ENCODE measurements at regions not wholly inside any gene's neighbourhood (a gene's known extent, or its start where the extent isn't known, plus 50 kb on each side); places are given as distances from the start of the nearest gene placed in this dataset.
"Not testable (repeated sequence)": the region's sequence is repeated elsewhere in the genome, so short reads cannot be mapped to it uniquely, and the experiment has no call there.

DNA sequence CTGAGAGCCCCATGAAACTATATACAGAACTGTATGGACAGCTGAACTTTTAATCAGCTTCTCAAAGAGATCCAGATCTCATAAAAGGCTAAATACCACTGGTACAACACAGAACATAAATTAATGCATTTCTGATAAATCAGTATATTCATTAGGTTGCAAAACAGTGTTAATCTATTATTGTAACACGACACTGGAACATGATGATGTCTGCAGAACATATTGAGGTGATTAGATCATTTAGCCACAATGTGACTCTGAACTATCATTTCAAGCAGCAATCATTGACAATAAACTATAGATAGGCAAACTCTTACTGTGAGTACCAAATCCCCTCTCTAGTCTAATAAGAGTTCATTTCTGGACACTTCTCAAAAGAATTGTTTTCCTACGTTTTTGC is 50.3 kb downstream of the GASK1B start:
- DNase-seq = no peak

DNA sequence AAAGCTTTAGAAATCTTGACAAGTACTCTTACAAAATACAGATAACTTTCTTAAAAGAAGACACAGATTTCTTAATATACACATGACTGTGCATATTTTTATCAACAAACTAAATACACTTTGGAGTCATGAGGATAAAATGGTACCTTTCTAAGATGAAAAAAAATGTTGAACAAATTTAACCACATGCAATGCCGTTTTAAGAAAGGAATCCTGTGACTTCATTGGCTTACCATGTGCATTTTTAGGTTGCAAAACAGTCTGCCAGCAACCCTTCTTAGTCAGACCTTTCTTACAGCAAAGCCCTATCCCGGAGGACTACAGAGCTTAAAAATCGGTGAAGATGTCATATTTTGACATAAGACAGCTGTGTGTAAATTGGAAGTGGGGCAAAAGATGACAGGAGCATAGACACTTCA is 51.7 kb downstream of the GASK1B start:
- no peak for DNase-seq

DNA sequence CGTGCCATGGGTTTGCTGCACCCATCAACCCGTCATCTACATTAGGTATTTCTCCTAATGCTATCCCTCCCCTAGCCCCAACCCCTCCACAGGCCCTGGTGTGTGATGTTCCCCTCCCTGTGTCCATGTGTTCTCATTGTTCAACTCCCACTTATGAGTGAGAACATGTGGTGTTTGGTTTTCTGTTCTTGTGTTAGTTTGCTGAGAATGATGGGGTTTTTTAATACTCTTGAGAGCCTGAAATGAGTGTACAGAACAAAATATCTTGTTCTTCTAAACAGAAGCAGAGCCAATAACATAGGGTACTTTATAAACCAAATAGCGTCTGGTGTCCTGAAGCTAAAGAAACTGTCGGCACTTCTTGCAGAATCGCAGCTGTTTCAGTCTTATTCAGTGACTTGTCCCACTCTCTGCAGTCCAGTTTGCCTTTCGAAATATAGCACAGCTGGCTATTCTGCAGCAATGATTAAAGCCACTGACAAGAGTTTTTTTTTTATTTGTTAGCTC is 52.1 kb downstream of the GASK1B start:
- not testable (repeated sequence) for DNase-seq

DNA sequence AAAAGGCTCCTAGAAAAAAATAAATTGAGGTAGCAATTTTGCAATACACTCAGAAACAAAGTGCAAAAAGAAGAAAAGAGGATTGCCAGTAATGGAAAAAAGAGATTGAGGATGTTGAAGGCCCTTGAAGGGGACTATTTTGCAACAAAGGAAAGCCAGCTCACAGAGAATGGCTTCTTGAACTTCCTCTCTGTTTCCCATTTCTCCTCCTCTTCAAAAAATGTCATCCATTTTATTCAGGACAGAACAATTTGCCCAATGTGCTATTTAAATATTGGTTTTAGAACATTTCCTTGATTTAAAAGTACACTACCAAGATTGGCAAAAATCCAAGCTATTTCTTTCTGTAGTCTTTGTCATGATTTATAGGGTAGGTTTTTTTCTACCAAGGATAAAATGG is 60.2 kb downstream of the GASK1B start:
- no peak for DNase-seq

DNA sequence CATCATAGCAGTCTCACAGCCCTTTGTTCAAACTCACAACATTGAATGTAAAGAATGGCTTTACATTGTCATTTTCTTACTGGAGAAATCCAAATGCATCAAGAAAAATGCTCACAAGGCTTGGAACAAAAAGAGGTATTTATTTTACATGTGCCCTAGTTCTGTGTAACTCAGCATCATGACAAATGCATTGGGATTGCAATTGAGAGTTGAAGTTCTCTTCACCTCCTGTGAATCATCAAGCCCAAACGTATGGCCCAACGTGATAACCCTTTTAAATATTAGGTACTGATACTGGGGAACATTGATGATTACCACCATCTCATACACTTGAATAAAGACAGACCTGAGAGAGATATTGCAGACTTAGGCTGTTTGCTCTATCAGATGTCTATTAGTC is 61.6 kb downstream of the GASK1B start:
- no peak for DNase-seq

DNA sequence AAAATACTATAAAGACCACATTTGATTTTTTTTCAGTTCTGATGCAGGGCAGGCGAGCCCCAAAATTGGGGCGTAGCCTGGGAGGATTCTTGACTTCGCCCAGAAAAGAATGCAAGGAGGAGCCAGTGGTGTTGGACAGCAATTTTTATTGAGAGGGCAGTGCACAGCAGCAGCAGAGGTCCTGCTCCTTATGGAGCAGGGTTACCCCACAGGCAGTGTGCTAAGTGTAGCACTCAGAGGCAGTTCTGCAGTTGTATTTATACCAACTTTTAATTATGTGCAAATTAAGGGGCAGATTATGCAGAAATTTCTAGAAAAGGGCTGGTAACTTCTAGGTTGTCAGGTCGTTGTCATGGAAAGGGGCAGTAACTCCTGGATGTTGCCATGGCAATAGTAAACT is 69.9 kb downstream of the GASK1B start:
- no peak for DNase-seq

DNA sequence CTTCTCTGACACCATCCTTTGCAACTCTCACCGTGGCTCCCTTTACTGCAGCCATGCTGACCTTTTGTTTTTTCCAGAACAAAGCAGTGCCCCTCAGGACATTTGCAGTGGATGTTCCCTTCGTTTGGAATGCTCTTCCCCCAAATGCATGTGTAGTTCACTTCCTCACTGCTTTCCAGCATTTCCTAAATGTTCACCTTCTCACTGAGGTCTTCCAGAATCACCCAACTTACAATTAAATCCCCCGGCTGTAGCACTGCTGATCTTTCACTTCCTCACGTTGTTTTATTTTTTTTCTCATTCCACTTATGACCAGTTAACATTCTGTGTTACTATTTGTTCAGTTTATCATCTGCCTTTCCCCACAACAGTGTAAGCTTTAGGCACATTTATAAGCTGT is 73.1 kb downstream of the GASK1B start:
- no peak for DNase-seq

DNA sequence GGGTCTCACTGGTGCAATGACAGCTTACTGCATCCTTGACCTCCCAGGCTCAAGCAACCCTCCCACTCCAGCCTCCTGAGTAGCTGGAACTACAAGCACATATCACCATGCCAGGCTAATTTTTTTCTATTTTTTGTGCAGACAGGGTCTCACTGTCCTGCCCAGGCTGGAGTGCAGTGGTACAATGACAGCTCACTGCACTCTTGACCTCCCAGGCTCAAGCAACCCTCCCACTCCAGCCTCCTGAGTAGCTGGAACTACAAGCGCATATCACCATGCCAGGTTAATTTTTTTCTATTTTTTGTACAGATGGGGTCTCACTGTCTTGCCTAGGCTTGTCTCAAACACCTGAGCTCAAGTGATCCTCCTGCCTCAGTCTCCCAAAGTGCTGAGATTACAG is 74.0 kb downstream of the GASK1B start:
- DNase-seq = no peak

DNA sequence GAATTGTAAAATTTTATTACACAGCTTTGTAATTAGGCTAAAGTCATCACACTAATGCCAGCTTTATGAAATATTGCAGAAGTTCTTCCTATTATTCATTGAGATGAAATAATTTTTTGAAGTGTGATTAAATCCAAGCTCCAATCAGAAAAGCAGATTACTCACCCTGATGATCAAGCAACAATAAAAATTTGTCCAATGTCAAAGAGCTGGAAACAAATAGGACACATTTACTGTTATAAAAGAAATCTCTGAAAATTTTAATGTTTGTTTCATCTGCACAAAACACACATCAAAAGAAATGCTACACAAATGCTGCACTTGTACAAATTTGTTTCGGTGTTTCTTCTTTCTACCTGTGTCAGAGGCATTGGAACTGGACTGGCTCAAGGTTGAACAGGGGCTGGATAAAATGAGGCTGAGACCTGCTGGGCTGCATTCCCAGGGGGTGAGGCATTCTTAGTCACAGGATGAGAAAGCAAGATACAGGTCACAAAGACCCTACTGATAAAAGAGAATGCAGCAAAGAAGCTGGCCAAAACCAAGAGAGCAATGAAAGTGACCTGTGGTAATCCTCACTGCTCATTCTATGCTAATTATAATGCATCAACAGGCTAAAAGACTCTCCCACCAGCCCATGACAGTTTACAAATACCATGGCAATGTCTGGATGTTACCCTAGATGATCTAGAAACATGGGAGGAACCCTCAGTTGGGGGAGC is 78.3 kb downstream of the GASK1B start:
- no peak for DNase-seq

DNA sequence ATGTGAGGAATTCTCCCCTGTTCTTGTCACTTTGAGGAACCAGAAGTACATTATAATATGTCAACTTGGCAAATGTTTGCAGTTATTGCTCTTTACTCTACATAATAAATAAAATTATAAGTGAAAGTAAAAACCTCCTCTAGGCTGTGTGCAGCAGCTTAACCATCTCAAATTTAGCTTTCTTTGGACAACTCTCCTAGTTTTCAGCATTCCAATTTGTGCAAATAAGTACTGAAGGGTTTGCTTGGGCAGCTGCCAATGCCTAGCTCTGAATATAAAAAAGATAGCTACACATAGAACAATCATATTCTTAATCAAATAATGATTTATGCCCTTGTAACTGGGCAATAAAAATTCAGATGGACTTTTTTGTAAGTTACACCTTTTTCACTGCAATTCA is 82.5 kb downstream of the GASK1B start:
- no peak for DNase-seq

DNA sequence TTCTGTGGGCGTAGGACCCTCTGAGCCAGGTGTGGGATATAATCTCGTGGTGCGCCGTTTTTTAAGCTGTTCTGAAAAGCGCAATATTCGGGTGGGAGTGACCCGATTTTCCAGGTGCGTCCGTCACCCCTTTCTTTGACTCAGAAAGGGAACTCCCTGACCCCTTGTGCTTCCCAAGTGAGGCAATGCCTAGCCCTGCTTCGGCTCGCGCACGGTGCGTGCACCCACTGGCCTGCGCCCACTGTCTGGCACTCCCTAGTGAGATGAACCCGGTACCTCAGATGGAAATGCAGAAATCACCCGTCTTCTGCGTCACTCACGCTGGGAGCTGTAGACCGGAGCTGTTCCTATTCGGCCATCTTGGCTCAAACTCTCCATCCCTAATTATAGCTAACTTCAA is 82.9 kb downstream of the GASK1B start:
- DNase-seq = not testable (repeated sequence)

DNA sequence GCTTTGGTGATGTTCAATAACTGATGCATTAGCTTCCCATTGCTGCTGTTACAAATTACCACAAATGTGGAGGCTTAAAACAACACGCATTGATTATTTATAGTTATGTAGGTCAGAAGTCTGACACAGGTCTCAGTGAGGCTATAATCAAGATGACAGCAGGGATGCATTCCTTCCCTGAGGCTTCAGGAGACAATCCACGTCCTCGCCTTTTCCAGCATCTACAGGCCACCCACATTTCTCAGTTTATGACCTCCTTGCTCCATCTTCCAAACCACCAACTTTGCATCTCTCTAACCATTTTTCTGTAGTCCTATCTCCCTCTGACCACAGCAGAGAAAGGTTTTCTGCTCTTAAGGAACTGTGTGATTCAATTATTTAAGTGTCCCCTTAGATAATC is 92.5 kb downstream of the GASK1B start:
- no peak for DNase-seq

DNA sequence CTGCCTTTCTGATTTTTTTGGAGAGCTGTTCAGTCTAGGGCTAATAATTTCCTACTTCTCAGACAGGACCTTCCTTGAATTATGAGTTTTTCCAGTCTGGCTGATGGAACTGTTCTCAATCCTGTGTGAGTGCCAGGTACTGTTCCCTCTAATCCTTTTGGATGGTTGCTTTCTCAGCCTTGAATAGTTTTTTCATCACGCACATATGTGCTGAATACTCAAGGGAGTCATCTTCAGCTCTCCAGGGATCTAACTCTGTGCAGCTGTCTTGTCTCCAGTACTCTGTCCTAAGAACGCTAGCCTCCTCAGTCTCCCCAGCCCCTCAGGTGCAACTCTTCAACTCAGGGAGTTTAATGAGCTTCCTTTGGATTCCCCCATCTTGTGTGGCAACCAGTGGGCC is 93.2 kb downstream of the GASK1B start:
- DNase-seq = no peak

DNA sequence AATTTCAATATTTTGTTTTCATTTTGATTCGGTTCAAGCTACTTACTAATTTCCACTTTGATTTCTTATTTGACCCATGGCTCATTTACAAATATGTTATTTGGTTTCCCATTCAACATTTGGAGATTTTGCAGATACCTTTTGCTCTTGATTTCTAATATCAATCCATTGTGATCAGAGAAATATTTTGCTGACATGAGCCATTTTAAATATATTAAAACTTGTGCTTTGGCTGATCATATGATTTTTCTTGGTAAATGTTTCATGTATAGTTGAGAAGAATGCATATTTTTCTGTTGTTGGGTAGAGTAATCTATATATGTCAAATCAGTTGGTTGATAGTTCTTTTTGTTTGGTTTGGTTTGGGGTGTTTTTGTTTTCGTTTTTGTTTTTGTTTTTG is 95.0 kb downstream of the GASK1B start:
- DNase-seq = no peak

DNA sequence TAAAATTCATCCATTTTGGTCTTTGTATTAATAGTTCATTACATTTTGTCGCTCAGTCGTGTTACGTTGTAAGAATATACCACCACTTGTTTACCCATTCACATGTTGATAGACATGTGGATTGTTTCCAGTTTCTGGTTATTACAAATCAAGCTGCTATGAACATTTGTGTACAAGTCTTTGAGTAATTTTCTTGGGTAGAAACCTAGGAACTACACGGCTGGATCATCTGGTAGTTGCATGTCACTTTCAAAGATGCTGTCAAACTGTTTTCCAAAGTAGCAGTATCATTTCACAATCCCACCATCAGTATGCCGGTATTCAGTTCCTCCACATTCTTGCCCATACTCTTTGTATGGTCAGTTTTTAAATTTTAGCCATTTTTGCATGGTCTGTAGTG is 98.0 kb downstream of the GASK1B start:
- DNase-seq = no peak

DNA sequence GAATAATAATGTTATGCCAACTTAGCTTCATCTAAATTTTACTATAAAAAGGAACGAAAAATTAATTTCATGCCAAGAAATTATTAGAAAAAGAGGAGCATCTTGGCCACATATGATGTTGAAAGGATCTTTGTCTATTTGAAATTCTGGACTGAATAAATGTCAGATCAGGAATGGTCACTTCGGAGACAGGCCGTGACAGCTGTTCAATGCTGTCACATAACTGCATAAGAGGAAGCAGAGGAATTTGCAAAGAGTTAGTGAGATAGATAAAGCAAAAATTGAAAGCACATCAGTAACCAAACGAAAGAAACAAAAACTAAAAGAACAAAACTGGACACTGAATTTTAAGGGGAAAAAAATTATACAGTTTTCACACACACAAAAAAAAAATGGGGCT is 100.9 kb downstream of the GASK1B start:
- no peak for DNase-seq

DNA sequence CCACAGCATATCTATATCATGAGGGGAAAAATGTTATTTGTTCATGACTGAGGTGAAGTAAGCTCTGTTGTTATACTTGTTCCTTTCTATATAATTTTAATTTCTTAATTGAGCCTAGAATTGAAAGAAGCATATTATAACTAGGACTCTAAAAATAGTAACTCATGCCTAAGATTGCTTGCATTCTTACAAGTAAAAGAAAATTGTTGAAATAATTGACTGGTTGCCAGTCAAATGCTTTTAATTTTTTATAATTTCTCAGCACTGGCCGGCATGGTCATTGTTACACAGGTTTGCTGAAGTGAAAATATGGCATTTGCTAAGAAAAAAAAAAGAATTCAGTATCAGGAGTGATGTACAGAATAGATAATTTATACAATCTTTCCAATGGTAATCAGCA is 104.8 kb downstream of the GASK1B start:
- DNase-seq = no peak

DNA sequence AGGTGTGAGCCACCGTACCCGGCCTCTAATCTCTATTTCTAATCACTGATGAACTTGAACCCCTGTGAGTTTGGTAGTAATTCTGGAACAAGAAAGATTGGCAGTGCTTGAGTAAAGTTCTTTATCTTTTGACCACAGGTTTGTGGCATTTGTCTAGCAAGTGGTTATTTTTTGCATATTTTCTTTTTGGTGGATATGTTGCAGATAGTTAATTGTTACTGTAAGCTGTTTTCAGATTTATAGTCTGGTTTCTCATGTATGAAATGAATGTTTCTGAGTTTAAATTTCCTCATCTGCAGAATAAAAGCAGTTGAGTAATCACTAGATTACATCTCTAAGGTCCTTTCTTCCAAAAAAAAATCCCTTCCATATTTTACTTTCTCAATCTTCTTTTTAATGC is 105.2 kb downstream of the GASK1B start:
- DNase-seq = no peak

DNA sequence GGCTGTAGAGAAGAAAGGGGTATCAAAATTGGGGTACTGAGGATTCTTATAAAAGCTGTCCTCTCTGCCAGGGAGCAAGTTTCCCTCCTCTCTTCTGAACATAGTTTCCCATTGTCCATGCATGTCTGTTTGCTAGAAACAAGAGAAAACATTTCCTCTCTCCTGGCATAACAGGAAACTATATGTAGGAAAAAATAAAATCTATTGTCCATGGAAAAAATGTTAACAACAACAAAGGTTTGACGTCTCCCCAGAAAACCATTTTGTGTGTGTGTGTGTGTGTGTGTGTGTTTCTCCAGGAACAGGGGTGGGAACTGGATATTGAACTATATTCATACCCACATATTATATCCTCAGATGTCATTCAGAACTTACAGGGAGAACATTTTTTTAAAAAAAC is 107.2 kb downstream of the GASK1B start:
- no peak for DNase-seq

DNA sequence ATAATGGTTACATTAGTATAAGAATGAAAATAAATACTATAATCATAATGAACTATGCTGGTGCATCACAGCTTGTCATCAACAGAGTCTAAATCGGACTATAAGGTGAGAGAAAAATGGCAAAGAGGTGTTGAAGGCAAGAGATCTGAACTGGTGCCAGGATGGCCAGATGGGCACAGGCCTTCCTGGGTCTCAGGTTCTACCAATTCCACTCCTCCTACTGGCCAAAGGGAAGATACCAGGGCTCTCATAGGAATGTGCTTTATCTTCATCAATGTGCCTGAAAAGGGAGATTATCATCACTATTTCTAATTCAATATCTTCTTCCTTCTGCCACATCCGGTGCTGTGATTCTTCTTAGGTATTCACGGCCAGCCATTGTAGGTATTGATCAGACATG is 107.6 kb downstream of the GASK1B start:
- DNase-seq = no peak

DNA sequence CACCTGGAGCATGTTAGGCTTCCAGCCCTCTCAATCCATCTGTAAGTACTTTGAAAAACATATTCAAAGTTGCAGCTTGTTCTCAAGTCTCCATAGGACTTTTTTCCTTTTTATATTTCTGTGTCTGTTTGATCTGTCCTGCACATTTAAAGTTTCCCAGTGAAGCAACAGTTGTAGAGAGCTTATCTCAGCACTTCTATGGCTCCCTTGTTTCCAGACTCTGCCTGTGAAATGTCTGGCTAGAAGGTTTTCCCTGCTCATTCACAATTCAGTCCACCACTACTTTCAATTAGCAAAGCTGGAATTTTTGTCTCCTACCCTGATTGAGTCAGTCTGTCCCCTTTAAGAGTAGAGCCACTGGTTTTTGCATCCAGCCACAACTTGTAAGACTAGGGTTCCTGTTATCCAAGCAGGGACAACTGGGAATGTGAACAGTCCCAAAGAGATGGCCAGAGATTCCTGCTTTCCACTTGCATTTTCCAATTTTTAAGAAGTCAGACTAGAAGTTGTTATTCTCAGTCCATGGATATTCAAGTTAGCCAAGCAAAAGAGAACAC is 116.1 kb downstream of the GASK1B start:
- DNase-seq = no peak

DNA sequence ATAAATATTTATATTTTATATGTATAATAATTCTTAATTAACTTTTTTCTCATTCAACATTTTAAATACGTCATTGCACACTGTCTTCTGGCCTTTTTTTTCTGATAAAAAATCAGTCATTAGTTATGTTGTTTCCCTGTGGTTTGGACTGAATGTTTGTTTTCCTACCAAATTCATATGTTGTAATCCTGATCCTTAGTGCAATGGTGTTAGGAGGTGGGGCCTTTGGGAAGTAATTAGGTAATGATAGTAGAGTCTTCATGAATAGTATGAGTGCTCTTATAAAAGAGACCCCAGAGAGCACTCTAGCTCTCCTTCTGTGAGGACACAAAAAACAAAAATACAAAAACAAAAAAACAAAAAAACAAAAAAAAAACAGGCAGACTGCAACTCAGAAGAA is 117.2 kb downstream of the GASK1B start:
- no peak for DNase-seq

DNA sequence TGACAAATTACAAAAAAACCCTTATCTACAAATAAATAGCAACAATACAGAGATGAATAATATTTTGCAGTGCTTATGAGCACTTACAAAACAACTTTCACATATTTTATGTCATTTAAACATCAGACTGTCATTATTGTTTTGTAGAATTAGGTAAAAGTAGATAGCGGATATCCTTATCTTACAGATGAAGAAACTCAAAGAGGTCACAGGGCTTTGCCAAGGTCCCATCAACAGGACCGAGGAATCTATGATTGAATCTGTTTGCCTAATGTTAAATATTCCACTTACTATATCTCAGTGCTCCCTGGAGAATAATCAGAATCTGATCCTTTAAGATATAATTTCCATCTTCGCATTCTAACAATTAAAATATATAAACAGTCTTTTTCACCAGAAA is 119.0 kb downstream of the GASK1B start:
- no peak for DNase-seq

DNA sequence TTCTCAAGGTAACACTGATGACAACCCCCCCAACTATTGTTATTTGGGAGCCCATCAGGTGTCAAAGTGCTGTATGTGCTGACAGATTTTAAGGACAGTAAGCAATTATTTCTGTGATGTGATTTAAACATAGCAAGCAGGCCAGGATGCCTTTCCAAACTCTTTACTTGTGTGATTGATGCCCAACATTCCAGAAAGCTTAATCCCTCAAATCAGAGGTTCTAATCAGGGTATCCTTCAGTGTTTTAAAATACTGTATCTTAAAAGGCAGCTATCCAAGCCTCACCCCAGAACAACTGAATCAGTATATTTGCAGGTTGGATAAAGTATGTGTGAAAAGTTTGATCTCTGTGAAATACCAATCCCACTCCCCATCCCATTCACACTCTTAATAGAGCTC is 119.7 kb downstream of the GASK1B start:
- no peak for DNase-seq

All from stimulated activated CD4-positive, alpha-beta T cell treated with anti-CD3 and anti-CD28 coated beads, Interleukin-2, amount 100 ng/mL, for 48 hours (primary cell).